GM13976 (cell line): ENCODE measurements at regions not wholly inside any gene's neighbourhood (a gene's known extent, or its start where the extent isn't known, plus 50 kb on each side); places are given as distances from the start of the nearest gene placed in this dataset.

Experiments
- DNase-seq: peaks from one replicate; pipeline ENCODE4 v3.0.0; 2012; ENCODE audit warnings: low spot score
- CTCF ChIP-seq: IDR thresholded peaks from 2 replicates; pipeline ENCODE4 v1.5.1; 2012; ENCODE audit warnings: borderline replicate concordance, mild to moderate bottlenecking; ENCODE audit not compliant: insufficient read depth; ENCODE audit errors: extremely low read depth, missing control alignments, control extremely low read depth
- in situ Hi-C: fragments of 300-500 bp; cut with MboI; formaldehyde crosslinking; loops from one replicate; pipeline ENCODE4 v1.12.0; 2022; ENCODE audit warnings: low sequenced_read_pairs, mixed read lengths, inconsistent platforms; ENCODE audit not compliant: unreplicated experiment

DNA sequence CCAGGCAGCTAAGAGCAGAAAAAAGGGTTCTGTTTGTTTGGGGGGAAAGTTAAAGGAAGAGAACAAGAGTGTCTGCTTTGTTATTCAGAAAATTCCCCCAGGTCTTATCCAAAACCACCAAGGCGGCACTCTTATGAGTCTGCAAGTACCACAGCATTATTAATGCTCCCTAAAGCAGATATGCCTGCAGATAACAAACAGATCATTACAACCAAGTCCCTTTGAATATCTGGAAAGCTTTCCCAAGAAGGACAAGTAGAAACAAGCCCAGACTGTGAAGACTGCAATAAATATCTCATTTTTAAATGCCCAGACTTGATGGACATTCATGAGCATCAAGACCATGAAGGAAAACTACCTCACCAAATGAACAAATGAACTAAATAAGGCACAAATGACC lies 278.6 kb upstream of the TMEFF2 start:
- DNase-seq = no peak
- no peak for TF ChIP-seq CTCF
- in situ Hi-C loops = no loop called here

GRCh38 chr2:192471982-192472381 lies 277.2 kb upstream of the TMEFF2 start:
- in situ Hi-C loops = no loop called here

DNA sequence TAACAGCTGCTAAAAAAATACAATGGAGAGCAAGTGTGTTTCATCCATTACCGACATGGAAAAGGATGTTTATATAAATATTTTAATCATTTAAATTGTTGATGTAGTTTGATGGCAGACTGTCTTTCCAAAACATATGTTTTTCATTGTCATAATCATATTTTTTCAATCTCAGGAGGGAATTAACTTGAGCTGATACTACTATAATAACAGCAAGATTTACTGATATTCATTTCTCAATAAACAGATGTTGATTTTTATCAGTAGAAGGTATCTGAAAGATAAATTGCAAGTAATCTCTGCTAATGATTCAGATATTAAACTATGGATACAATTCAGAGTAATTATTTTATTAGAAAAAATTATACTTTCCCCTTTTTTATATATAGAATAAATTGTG lies 274.9 kb upstream of the TMEFF2 start:
- TF ChIP-seq CTCF = no peak
- in situ Hi-C loops = no loop called here
- no peak for DNase-seq

More at GRCh38 chr2:192471982-192472381, 277.2 kb upstream of the TMEFF2 start:
- DNase-seq = no peak
- no peak for TF ChIP-seq CTCF

- DNase-seq = no peak
- in situ Hi-C loops = no loop called here
- TF ChIP-seq CTCF = no peak
Observed at GRCh38 chr2:192467953-192468660, 273.4 kb upstream of the TMEFF2 start.

DNA sequence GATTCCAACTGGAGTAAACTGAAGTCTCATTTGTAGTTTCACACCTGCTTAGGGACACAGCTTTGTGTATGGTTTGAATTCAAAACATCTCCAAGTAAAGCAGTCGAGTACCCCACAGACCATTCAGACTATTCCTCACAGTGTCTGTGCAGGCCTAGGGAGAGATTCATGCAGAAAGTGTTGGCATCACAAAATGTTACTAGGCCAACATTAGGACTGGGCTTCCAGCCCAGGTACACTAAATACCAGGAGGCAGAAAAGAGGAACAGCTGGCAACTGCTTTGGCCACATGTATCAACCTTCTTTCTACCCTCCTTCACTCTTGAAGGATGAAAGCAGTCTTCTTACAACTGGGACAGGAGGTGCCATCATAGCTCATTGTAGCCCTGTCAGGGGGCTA lies 270.4 kb upstream of the TMEFF2 start:
- in situ Hi-C loops = no loop called here
- no peak for TF ChIP-seq CTCF
- DNase-seq = no peak

GRCh38 chr2:192459422-192459821 lies 264.7 kb upstream of the TMEFF2 start:
- in situ Hi-C loops = no loop called here
- TF ChIP-seq CTCF = no peak
- no peak for DNase-seq
